ENCODE measurements at regions not wholly inside any gene's neighbourhood (a gene's known extent, or its start where the extent isn't known, plus 50 kb on each side); places are given as distances from the start of the nearest gene placed in this dataset.

- no peak for TF ChIP-seq RAD21 (IDR thresholded peaks at IDR 0.05; ENCODE audit: low read length)
These were observed 262.4 kb downstream of the SS18 start (continued) for GRCh38 chr18:25827961-25828561.

DNA sequence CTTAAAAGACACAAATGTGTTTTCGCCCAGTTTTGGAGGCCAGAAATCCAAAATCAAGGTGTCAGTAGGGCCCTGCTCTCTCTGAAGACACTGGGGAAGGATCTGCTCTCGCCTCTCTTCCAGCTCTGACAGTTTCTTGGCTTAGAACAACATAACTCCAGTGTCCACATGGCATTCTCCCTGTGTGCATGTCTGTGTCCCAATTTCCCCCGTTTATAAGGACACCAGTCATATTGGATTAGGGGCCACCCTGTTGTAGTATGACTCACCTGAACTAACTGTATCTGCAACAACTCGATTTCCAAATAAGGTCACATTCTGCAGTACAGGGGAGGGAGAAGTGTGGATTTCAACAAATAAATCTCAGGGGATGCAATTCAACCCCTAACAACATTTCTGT is 263.2 kb downstream of the SS18 start:
- Histone ChIP-seq H3K4me1 (ENCODE audit: control insufficient read depth, insufficient read depth, low read length) (peaks cover 14% of the 10 kb centered on the region), H3K9me1 (ENCODE audit: insufficient read depth, low read length) (peaks cover 15% of the 10 kb centered on the region; the same call in 1 of the 2 replicates), H4K5ac (ENCODE audit: low read depth, low read length) (no peak overlapping the region), H3K36me3 (ENCODE audit: control insufficient read depth, insufficient read depth, low read length) (no peaks in the 10 kb centered on the region), H4K8ac (ENCODE audit: low read depth in 2 of 2, low read length in 2 of 2) (peak overlapping the region in 1 of 2 experiments; percentile 38; a peak in 1 of 4 replicates), H2BK15ac (ENCODE audit: low read depth, low read length) (peak overlapping the region; percentile 62; the same call in 2 of the 3 replicates), H3K23ac (ENCODE audit: low read depth, low read length) (0 out of 2 replicates have a peak overlapping the region, but pooled peaks have one; percentile 20), H3K18ac (ENCODE audit: low read depth, low read length) (0 out of 2 replicates have a peak overlapping the region, but pooled peaks have one; percentile 24), H3K4me3 (ENCODE audit: insufficient read depth, low read depth, low read length) (no peak overlapping the region), H3K27ac (ENCODE audit: insufficient read depth, low read length) (no peak overlapping the region), H4K91ac (ENCODE audit: insufficient read depth, low read depth, low read length) (peak overlapping the region; percentile 46; the same call in 1 of the 2 replicates), H3K4me2 (ENCODE audit: low read depth, low read length) (no peak overlapping the region), H2BK120ac (ENCODE audit: low read depth, low read length) (peak overlapping the region; percentile 65; the same call in 1 of the 2 replicates), H2BK20ac (ENCODE audit: low read depth, low read length) (peak overlapping the region; percentile 70), H4K20me1 (ENCODE audit: insufficient read depth, low read length) (no peaks in the 10 kb centered on the region), H2AK9ac (replicated peaks; ENCODE audit: low read depth, low read length, poor library complexity) (no peak overlapping the region), H2AFZ (replicated peaks; ENCODE audit: low read length, poor library complexity) (peak overlapping the region; percentile 17), H3K9ac (ENCODE audit: low read depth, low read length) (no peak overlapping the region), H3K56ac (ENCODE audit: extremely low read depth, insufficient read depth, low read length) (no peak overlapping the region), H3K79me1 (ENCODE audit: low read depth in 1 of 2, low read length in 2 of 2) (no peaks in the 10 kb centered on the region), H3K27me3 (ENCODE audit: control insufficient read depth, insufficient read depth, low read length) (no peaks in the 10 kb centered on the region), H3K14ac (replicated peaks; ENCODE audit: low read depth, low read length) (peak overlapping the region; percentile 39; the same call in 1 of the 2 replicates), H2AK5ac (ENCODE audit: low read depth, low read length) (peak overlapping the region; percentile 29; the same call in 1 of the 2 replicates), H2BK5ac (ENCODE audit: low read depth, low read length, poor library complexity, severe bottlenecking) (no peak overlapping the region), H3K9me3 (ENCODE audit: control insufficient read depth, insufficient read depth, low read length) (no peaks in the 10 kb centered on the region), H3K4ac (ENCODE audit: low read depth, low read length) (peak overlapping the region; percentile 50; the same call in 1 of the 2 replicates)
- WGBS, 2 experiments (ENCODE audit: extremely low coverage in 2 of 2, insufficient read length in 1 of 2): 80% methylated on average over 1 of the region's 4 CpGs; no CpG with 5 or more reads in 1 of the 2 experiments
- no peak for TF ChIP-seq MXI1 (IDR thresholded peaks at IDR 0.05; ENCODE audit: borderline replicate concordance, low read depth, low read length)
- no peak for TF ChIP-seq NFE2L2 (IDR thresholded peaks at IDR 0.05; ENCODE audit: low read depth, low read length)
- TF ChIP-seq, protein P1, sequence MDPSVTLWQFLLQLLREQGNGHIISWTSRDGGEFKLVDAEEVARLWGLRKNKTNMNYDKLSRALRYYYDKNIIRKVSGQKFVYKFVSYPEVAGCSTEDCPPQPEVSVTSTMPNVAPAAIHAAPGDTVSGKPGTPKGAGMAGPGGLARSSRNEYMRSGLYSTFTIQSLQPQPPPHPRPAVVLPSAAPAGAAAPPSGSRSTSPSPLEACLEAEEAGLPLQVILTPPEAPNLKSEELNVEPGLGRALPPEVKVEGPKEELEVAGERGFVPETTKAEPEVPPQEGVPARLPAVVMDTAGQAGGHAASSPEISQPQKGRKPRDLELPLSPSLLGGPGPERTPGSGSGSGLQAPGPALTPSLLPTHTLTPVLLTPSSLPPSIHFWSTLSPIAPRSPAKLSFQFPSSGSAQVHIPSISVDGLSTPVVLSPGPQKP (IDR thresholded peaks at IDR 0.05; ENCODE audit: borderline replicate concordance, low read depth, low read length): no peak
- TF ChIP-seq POLR2A (IDR thresholded peaks at IDR 0.05; ENCODE audit: low read depth, low read length): no peak
- TF ChIP-seq RFX5 (IDR thresholded peaks at IDR 0.05; ENCODE audit: low read depth, low read length): no peak
- no peak for TF ChIP-seq USF2 (IDR thresholded peaks at IDR 0.05; ENCODE audit: low read depth, low read length)
- TF ChIP-seq RAD21 (IDR thresholded peaks at IDR 0.05; ENCODE audit: low read length): no peak
- TF ChIP-seq MAFK (IDR thresholded peaks at IDR 0.05; ENCODE audit: low read depth, low read length): no peak
- TF ChIP-seq CHD1 (IDR thresholded peaks at IDR 0.05; ENCODE audit: low read depth, low read length): no peak
- no peak for TF ChIP-seq CTCF (conservative IDR thresholded peaks at IDR 0.05; ENCODE audit: low read depth, low read length)
- TF ChIP-seq FOS (IDR thresholded peaks at IDR 0.05; ENCODE audit: low read depth, low read length): no peak
- ChIA-PET CTCF (interaction anchor here (0.5 to 2.4 kb wide), 2 partner anchors 10 to 69 kb away, joined by 3 to 5 read pairs; no protein-coding TSS in a partner anchor), POLR2A (ENCODE audit: unreplicated experiment) (no interaction called here)
- ATAC-seq (ENCODE audit: low read depth) (no peak), DNase-seq (no peak)
- intact Hi-C loops (cut with micrococcal nuclease): no loop called here
- BruUV-seq (replicated peaks): no TSS peak
- in situ Hi-C loops (cut with MboI; ENCODE audit: low sequenced_read_pairs): loop anchor here (25.0 kb wide), 2 partner anchors 265 to 465 kb away; partner anchors contain the start of gene ZNF521
- dilution Hi-C loops (cut with HindIII; ENCODE audit: low sequenced_read_pairs, unreplicated experiment): no loop called here

All from IMR-90 (cell line).